HEK293T (cell line): ENCODE measurements at regions not wholly inside any gene's neighbourhood (a gene's known extent, or its start where the extent isn't known, plus 50 kb on each side); places are given as distances from the start of the nearest gene placed in this dataset.

ENCODE experiments used
- BHLHE40 ChIP-seq: fragments of 450-650 bp; IDR thresholded peaks from 2 replicates; pipeline ENCODE4 v1.6.1; 2016; ENCODE audit warnings: mild to moderate bottlenecking, moderate library complexity, borderline replicate concordance
- ELF4 ChIP-seq: fragments of 450-650 bp; IDR thresholded peaks from 2 replicates; pipeline ENCODE4 v1.6.1; 2017; ENCODE audit warnings: antibody characterized with exemption
- FOXA1 ChIP-seq: fragments of 450-650 bp; IDR thresholded peaks from 2 replicates; pipeline ENCODE4 v1.6.1; 2016; ENCODE audit warnings: mild to moderate bottlenecking
- L3MBTL2 ChIP-seq: fragments of 450-650 bp; conservative IDR thresholded peaks from 2 replicates; pipeline ENCODE4 v1.6.1; 2016; ENCODE audit warnings: mild to moderate bottlenecking

DNA sequence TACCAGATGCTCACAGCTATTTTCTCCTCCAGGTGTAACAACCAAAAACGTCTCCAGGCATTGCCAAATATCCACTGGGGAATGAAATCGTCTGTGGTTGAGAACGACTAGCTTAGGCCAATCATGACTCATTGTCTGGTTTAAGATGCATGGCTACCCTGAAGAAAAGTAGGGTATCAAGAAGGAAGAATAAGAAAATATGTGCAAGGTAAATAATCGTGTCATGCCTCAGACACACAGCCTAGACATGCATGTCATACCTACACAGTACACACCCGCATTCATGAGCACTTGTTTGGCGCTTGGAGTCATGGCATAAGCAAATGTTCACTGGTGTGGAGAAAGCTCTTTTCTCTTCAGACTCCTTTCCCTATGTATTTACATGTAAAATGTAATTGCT lies 745.7 kb downstream of the MAFB start:
- TF ChIP-seq FOXA1 (no peak), BHLHE40 (no peak), ELF4 (no peak), L3MBTL2 (no peak)
